Keratinocyte (primary cell): ENCODE measurements at regions not wholly inside any gene's neighbourhood (a gene's known extent, or its start where the extent isn't known, plus 50 kb on each side); places are given as distances from the start of the nearest gene placed in this dataset.

Source experiments
- DNase-seq: peaks from one replicate; pipeline ENCODE4 v3.0.0-alpha.2; 2011; ENCODE audit warnings: low read depth, missing footprints, low spot score
- FAIRE-seq: peaks from 2 replicates; lab custom pipeline; 2011; peaks lifted over from hg19 to GRCh38; lab: Jason Lieb, UNC
- H2AFZ ChIP-seq: 2 replicates; pipeline ENCODE4 v1.6.0; 2012; ENCODE audit warnings: low read length, control low read depth, inconsistent platforms; ENCODE audit not compliant: control insufficient read depth
- H3K27ac ChIP-seq: 2 replicates; pipeline ENCODE4 v1.5.1; 2011; ENCODE audit warnings: low read length; ENCODE audit not compliant: control insufficient read depth, insufficient read depth
- H3K27me3 ChIP-seq: 3 replicates; pipeline ENCODE4 v1.6.0; 2011; ENCODE audit warnings: low read length; ENCODE audit not compliant: control insufficient read depth, insufficient read depth; ENCODE audit errors: extremely low read depth
- H3K36me3 ChIP-seq, 2 experiments: 2 replicates in 1 of 2; 3 replicates in 1 of 2; pipeline ENCODE4 v1.5.1; 2011; ENCODE audit warnings: low read length in 2 of 2, mild to moderate bottlenecking in 1 of 2; ENCODE audit not compliant: control insufficient read depth in 2 of 2, insufficient read depth in 2 of 2; ENCODE audit errors: extremely low read depth in 1 of 2
- H3K4me1 ChIP-seq: 3 replicates; pipeline ENCODE4 v1.5.1; 2011; ENCODE audit warnings: low read length; ENCODE audit not compliant: control insufficient read depth, insufficient read depth; ENCODE audit errors: extremely low read depth
- H3K4me2 ChIP-seq: 3 replicates; pipeline ENCODE4 v1.6.0; 2011; ENCODE audit warnings: low read depth, low read length; ENCODE audit not compliant: control insufficient read depth, insufficient read depth; ENCODE audit errors: extremely low read depth
- H3K4me3 ChIP-seq, 3 experiments: fragments of 200-600 bp in 1 of 3; sonication (generic) in 1 of 3; 2 replicates in 2 of 3; 3 replicates in 1 of 3; pipeline ENCODE4 v1.5.1; 2011 to 2016; ENCODE audit warnings: low read length in 3 of 3, mild to moderate bottlenecking in 3 of 3, control low read depth in 2 of 3, inconsistent platforms in 1 of 3, low read depth in 1 of 3, mixed read lengths in 1 of 3, mixed run types in 1 of 3, moderate library complexity in 1 of 3; ENCODE audit not compliant: control insufficient read depth in 2 of 3, insufficient read depth in 2 of 3; ENCODE audit errors: extremely low read depth in 1 of 3
- H3K79me2 ChIP-seq: 2 replicates; pipeline ENCODE4 v1.6.0; 2012; ENCODE audit warnings: low read length; ENCODE audit not compliant: control insufficient read depth, insufficient read depth
- H3K9ac ChIP-seq: 3 replicates; pipeline ENCODE4 v1.6.0; 2011; ENCODE audit warnings: low read length; ENCODE audit not compliant: control insufficient read depth, insufficient read depth; ENCODE audit errors: extremely low read depth
- H3K9me1 ChIP-seq: 3 replicates; pipeline ENCODE4 v1.6.0; 2011; ENCODE audit warnings: low read length; ENCODE audit not compliant: control insufficient read depth, insufficient read depth; ENCODE audit errors: extremely low read depth
- H3K9me3 ChIP-seq: 2 replicates; pipeline ENCODE4 v1.5.1; 2012; ENCODE audit warnings: low read depth, low read length; ENCODE audit not compliant: control insufficient read depth
- H4K20me1 ChIP-seq: 3 replicates; pipeline ENCODE4 v1.6.0; 2011; ENCODE audit warnings: low read length; ENCODE audit not compliant: control insufficient read depth, insufficient read depth; ENCODE audit errors: extremely low read depth
- EZH2 ChIP-seq: IDR thresholded peaks from one replicate; pipeline ENCODE4 v1.6.1; 2012; ENCODE audit warnings: inconsistent platforms, mild to moderate bottlenecking, low read length, moderate library complexity
- dilution Hi-C: fragments of 300-500 bp; cut with MboI; formaldehyde crosslinking; loops from one replicate; pipeline ENCODE4 v1.7.0; 2020; ENCODE audit warnings: low sequenced_read_pairs; ENCODE audit not compliant: extremely low pct_ligation_motif_present
- TF ChIP-seq, protein P1 (sequence below), 3 experiments: IDR thresholded peaks in 1 of 3; conservative IDR thresholded peaks in 1 of 3; optimal IDR thresholded peaks in 1 of 3; 2 replicates in 2 of 3; 3 replicates in 1 of 3; pipeline versions ENCODE3 to v1.5.1; 2011; ENCODE audit warnings: low read length in 3 of 3, mild to moderate bottlenecking in 3 of 3, moderate library complexity in 2 of 3, control low read depth in 1 of 3, inconsistent platforms in 1 of 3; ENCODE audit not compliant: insufficient read depth in 2 of 3; ENCODE audit errors: extremely low read depth in 1 of 3

DNA sequence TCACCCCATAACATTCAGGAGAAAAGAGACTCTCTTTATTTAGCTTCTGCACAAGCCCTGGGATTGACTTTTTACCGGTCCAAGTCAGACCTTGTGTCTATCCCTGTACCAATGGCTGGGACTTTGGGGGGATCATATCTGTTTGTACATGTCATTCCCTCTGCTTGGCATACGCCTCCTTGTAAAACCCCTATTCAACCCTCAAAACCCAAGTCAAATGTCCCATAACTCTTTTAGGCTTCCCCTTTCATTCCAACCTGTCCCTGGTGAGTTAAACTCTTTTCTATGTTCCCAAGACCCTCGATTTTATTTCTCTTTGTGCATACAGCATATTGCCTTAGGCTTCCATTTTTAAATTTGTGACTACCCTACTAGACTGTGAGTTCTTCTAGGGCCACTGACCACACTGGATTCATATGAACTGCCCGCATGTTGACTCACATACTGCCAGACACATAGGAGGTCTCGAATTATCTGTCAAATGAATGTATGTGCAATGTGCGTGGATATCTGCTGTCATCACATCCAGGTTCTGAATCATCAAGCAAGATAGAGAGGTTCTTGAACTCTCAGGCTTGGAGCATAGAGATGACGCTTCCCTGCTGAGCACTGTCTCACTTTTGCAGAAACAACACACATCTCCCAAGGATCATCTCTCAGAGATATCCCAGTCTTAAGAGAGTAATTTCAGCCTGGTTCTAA, 548.6 kb upstream of the TBX3 start:
- H3K4me3 ChIP-seq, result no peak overlapping the region
- FAIRE-seq (no peak), DNase-seq (no peak)
- H3K27ac ChIP-seq, result no peak overlapping the region
- dilution Hi-C loops, result no loop called here
- no peaks in the 10 kb centered on the region for H3K79me2 ChIP-seq
- TF ChIP-seq, protein P1, sequence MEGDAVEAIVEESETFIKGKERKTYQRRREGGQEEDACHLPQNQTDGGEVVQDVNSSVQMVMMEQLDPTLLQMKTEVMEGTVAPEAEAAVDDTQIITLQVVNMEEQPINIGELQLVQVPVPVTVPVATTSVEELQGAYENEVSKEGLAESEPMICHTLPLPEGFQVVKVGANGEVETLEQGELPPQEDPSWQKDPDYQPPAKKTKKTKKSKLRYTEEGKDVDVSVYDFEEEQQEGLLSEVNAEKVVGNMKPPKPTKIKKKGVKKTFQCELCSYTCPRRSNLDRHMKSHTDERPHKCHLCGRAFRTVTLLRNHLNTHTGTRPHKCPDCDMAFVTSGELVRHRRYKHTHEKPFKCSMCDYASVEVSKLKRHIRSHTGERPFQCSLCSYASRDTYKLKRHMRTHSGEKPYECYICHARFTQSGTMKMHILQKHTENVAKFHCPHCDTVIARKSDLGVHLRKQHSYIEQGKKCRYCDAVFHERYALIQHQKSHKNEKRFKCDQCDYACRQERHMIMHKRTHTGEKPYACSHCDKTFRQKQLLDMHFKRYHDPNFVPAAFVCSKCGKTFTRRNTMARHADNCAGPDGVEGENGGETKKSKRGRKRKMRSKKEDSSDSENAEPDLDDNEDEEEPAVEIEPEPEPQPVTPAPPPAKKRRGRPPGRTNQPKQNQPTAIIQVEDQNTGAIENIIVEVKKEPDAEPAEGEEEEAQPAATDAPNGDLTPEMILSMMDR (optimal IDR thresholded peaks at IDR 0.05 in 1 of 3, IDR thresholded peaks at IDR 0.05 in 1 of 3, conservative IDR thresholded peaks at IDR 0.05 in 1 of 3; ENCODE audit: extremely low read depth in 1 of 3, insufficient read depth in 2 of 3, low read length in 3 of 3), result no peak
- TF ChIP-seq EZH2, result no peak
- no peaks in the 10 kb centered on the region for H3K9me1 ChIP-seq
- no peak overlapping the region for H3K9ac ChIP-seq
- no peaks in the 10 kb centered on the region for H3K36me3 ChIP-seq
- H3K4me1 ChIP-seq, result peaks cover 1% of the 10 kb centered on the region
- H3K27me3 ChIP-seq, result no peaks in the 10 kb centered on the region
- no peaks in the 10 kb centered on the region for H4K20me1 ChIP-seq
- H3K9me3 ChIP-seq, result no peaks in the 10 kb centered on the region
- H2AFZ ChIP-seq, result no peak overlapping the region
- H3K4me2 ChIP-seq, result no peak overlapping the region

DNA sequence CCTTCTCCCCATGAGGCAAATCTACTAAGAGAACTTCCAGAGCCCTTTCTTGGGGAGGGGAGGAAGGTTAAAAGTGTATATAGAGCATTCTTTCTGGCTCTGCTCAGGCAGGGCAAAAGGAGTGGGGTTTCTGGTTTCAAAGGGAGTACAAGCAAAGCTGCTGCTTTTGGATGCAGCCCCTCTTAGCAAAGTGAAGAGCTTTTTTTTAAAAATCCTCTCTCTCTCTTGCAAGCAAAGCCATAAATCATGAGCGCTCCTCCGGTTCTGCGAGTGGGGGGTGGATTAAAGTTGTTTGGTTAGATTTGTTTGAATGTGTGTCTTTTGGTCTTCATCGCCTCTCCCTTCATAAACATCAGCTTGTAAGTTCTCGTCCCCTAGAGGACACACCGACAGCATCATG, 546.6 kb upstream of the TBX3 start:
- no peak overlapping the region for H2AFZ ChIP-seq
- no peak overlapping the region for H3K27ac ChIP-seq
- no peak overlapping the region for H3K4me3 ChIP-seq
- dilution Hi-C loops, result no loop called here
- peaks cover 10% of the 10 kb centered on the region for H3K4me1 ChIP-seq
- no peaks in the 10 kb centered on the region for H4K20me1 ChIP-seq
- no peak for FAIRE-seq
- H3K9me1 ChIP-seq, result no peaks in the 10 kb centered on the region
- H3K9me3 ChIP-seq, result no peaks in the 10 kb centered on the region
- H3K27me3 ChIP-seq, result no peaks in the 10 kb centered on the region
- TF ChIP-seq, protein P1 (optimal IDR thresholded peaks at IDR 0.05 in 1 of 3, IDR thresholded peaks at IDR 0.05 in 1 of 3, conservative IDR thresholded peaks at IDR 0.05 in 1 of 3; ENCODE audit: extremely low read depth in 1 of 3, insufficient read depth in 2 of 3, low read length in 3 of 3), result no peak
- no peak for TF ChIP-seq EZH2
- H3K9ac ChIP-seq, result no peak overlapping the region
- no peaks in the 10 kb centered on the region for H3K79me2 ChIP-seq
- H3K36me3 ChIP-seq, result no peaks in the 10 kb centered on the region
- no peak overlapping the region for H3K4me2 ChIP-seq
- DNase-seq, result no peak
